Parathyroid adenoma (tissue), 2 donors: ENCODE measurements at regions not wholly inside any gene's neighbourhood (a gene's known extent, or its start where the extent isn't known, plus 50 kb on each side); places are given as distances from the start of the nearest gene placed in this dataset.

Source experiments
- H2AFZ ChIP-seq: fragments of 300-600 bp; sonication (generic); one replicate; pipeline ENCODE4 v1.7.0; 2017; ENCODE audit warnings: antibody characterized with exemption, mild to moderate bottlenecking
- H3K27ac ChIP-seq: fragments of 300-600 bp; sonication (generic); one replicate; pipeline ENCODE4 v1.7.0; 2017
- H3K27me3 ChIP-seq: fragments of 300-600 bp; sonication (generic); one replicate; pipeline ENCODE4 v1.7.0; 2017; ENCODE audit warnings: low read length; ENCODE audit not compliant: control insufficient read depth, insufficient read depth
- H3K36me3 ChIP-seq: fragments of 300-600 bp; sonication (generic); one replicate; pipeline ENCODE4 v1.7.0; 2017; ENCODE audit warnings: low read length; ENCODE audit not compliant: control insufficient read depth, insufficient read depth
- H3K4me1 ChIP-seq: fragments of 300-600 bp; sonication (generic); one replicate; pipeline ENCODE4 v1.7.0; 2017; ENCODE audit warnings: control low read depth
- H3K4me2 ChIP-seq: fragments of 300-600 bp; sonication (generic); one replicate; pipeline ENCODE4 v1.7.0; 2017; ENCODE audit warnings: low read length
- H3K4me3 ChIP-seq: fragments of 300-600 bp; sonication (generic); one replicate; pipeline ENCODE4 v1.7.0; 2017; ENCODE audit warnings: low read depth, low read length
- H3K79me2 ChIP-seq: fragments of 300-600 bp; sonication (generic); one replicate; pipeline ENCODE4 v1.7.0; 2017; ENCODE audit warnings: control low read depth
- H3K9ac ChIP-seq: fragments of 300-600 bp; sonication (generic); one replicate; pipeline ENCODE4 v1.7.0; 2017; ENCODE audit warnings: mild to moderate bottlenecking
- H3K9me3 ChIP-seq: fragments of 300-600 bp; sonication (generic); one replicate; pipeline ENCODE4 v1.7.0; 2017; ENCODE audit warnings: low read length; ENCODE audit not compliant: control insufficient read depth
- TF ChIP-seq, protein P1 (sequence below): fragments of 300-600 bp; sonication (generic); IDR thresholded peaks from one replicate; pipeline ENCODE4 v1.7.0; 2017; ENCODE audit warnings: antibody characterized with exemption, mild to moderate bottlenecking
- donor health status: primary hyperparathyroidism.

DNA sequence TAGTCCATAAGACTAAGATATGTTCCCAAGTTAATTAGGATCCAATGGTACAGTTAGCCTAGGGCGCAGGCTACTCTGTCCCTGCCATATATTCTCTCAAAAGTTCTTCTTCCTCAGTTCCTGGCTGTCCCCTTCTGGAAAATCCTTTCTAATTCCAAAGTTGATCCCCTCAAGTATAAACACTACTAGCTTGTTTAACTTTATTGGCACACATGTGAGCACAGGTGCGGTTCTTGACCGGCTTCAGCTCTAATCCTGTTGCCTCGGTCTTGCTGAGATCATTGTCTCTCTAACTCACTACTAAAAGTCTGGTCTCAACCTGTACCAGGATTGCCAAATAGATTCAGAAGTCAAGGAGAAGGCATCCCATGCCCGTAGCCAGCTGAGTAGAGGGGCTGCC, 89.0 kb downstream of the SEMA4F start:
- Histone ChIP-seq H3K4me1 (peaks cover 7% of the 10 kb centered on the region), H3K9ac (no peak overlapping the region), H3K4me3 (no peak overlapping the region), H3K27ac (no peak overlapping the region), H3K9me3 (no peaks in the 10 kb centered on the region), H2AFZ (no peak overlapping the region), H3K27me3 (no peaks in the 10 kb centered on the region), H3K79me2 (no peaks in the 10 kb centered on the region), H3K4me2 (no peak overlapping the region), H3K36me3 (no peaks in the 10 kb centered on the region)
- TF ChIP-seq, protein P1, sequence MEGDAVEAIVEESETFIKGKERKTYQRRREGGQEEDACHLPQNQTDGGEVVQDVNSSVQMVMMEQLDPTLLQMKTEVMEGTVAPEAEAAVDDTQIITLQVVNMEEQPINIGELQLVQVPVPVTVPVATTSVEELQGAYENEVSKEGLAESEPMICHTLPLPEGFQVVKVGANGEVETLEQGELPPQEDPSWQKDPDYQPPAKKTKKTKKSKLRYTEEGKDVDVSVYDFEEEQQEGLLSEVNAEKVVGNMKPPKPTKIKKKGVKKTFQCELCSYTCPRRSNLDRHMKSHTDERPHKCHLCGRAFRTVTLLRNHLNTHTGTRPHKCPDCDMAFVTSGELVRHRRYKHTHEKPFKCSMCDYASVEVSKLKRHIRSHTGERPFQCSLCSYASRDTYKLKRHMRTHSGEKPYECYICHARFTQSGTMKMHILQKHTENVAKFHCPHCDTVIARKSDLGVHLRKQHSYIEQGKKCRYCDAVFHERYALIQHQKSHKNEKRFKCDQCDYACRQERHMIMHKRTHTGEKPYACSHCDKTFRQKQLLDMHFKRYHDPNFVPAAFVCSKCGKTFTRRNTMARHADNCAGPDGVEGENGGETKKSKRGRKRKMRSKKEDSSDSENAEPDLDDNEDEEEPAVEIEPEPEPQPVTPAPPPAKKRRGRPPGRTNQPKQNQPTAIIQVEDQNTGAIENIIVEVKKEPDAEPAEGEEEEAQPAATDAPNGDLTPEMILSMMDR = no peak

DNA sequence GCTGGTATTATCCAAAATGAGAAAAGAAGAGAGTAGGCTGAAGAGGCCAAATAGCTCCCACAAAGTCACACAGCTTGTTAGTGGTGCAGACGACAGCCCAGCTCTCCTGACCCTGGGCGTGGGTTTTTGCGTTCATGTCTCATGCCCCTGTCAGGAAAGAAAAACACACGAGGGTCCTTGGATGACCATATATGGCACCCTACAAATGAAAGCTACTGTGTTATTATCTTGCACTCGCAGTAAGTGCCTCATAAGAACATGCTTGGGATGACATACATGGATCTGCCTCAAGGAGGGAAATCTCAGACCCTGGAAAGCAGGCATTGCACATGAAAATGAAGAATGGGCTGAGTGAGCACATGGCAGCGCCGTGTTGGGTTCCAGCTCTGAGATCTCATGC, 89.7 kb downstream of the SEMA4F start:
- no peak overlapping the region for H3K9ac ChIP-seq
- H3K9me3 ChIP-seq = no peaks in the 10 kb centered on the region
- peaks cover 7% of the 10 kb centered on the region for H3K4me1 ChIP-seq
- H3K27ac ChIP-seq = no peak overlapping the region
- no peak overlapping the region for H2AFZ ChIP-seq
- H3K36me3 ChIP-seq = no peaks in the 10 kb centered on the region
- TF ChIP-seq, protein P1 = no peak
- no peaks in the 10 kb centered on the region for H3K79me2 ChIP-seq
- no peak overlapping the region for H3K4me3 ChIP-seq
- H3K4me2 ChIP-seq = no peak overlapping the region
- H3K27me3 ChIP-seq = no peaks in the 10 kb centered on the region

DNA sequence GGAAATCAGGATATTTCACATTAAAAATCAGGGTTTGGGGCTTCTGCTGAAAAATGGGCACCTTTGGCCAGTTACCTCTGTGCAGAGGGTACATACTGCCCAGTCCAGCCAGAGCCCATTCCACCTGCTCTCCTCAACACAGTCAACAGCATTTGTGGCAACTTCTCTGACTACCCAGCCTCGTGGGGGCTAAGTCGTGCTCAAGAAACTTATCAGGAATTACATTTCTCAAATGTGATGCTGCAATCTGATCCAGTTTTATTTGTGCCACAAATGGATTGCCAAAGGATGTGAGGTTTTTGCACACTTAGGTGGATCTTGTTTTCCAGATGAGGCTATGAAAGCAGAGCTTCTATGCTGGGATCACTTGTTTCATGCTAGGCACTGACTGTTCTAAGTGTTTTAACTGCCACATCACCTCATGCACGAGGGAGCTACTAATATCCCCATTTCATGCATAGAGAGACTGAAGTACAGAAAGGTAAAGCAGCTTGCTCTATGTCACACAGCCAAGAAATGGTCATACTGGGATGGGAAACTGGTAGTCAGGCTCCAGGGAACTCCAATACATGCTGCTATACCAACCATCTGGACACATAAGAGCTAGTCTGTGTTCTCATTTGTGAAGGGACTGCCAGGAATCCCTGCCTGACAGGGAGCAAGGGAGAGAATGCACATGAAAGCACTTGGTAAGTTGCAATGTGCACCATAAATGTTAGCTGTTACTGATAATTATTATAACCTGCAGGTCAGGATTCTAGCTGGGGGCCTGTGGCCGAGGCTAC, 89.0 kb upstream of the HK2 start:
- H3K27ac ChIP-seq = no peak overlapping the region
- H3K4me3 ChIP-seq = no peak overlapping the region
- no peaks in the 10 kb centered on the region for H3K79me2 ChIP-seq
- peaks cover under 1% of the 10 kb centered on the region for H3K4me1 ChIP-seq
- no peaks in the 10 kb centered on the region for H3K27me3 ChIP-seq
- no peak overlapping the region for H2AFZ ChIP-seq
- H3K4me2 ChIP-seq = no peak overlapping the region
- H3K9me3 ChIP-seq = no peaks in the 10 kb centered on the region
- no peaks in the 10 kb centered on the region for H3K36me3 ChIP-seq
- TF ChIP-seq, protein P1 = no peak
- no peak overlapping the region for H3K9ac ChIP-seq

DNA sequence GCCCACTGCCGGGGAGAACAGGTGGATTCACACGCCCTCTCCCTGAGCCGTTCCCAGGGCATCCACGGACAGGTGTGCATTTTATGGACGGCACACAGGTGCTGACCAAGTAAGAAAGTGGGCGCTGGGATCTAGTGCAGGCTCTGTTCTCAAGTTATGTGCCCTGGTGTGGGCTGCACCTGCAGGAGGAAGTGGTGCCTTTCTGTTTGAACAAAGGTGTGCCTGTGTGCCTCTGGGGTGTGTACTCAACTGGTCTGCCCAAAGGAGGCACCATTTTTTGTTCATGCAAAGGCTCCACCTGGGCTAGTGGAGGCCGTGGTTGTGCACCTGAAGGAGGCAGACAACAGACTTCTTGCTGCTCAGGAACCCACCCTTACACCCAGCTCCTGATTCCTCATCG, 88.2 kb upstream of the HK2 start:
- TF ChIP-seq, protein P1 = no peak
- Histone ChIP-seq H3K4me3 (no peak overlapping the region), H3K4me2 (no peak overlapping the region), H2AFZ (no peak overlapping the region), H3K9ac (no peak overlapping the region), H3K79me2 (no peaks in the 10 kb centered on the region), H3K27ac (no peak overlapping the region), H3K9me3 (no peaks in the 10 kb centered on the region), H3K4me1 (no peaks in the 10 kb centered on the region), H3K27me3 (no peaks in the 10 kb centered on the region), H3K36me3 (no peaks in the 10 kb centered on the region)

DNA sequence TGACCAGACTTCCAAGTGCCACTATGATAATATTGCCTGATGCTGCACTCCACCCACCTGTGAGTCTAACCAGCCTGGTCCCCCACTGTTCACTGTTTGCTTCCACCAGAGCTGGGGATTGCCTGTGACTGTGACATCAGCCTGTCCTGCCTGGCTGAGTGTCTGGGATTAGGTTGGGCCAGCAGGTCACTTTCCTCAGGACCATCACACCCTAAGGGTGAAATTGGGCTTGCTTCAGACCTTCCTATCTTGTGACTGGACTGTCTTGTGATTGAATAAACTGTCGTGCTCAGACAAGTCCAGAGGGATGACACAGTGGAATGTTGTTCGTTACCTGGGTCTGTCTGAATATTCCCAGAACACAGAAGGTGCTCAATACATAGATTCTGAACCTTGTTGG, 87.4 kb upstream of the HK2 start:
- TF ChIP-seq, protein P1 = no peak
- H3K4me2 ChIP-seq = no peak overlapping the region
- H3K27me3 ChIP-seq = no peaks in the 10 kb centered on the region
- no peaks in the 10 kb centered on the region for H3K79me2 ChIP-seq
- no peaks in the 10 kb centered on the region for H3K36me3 ChIP-seq
- no peaks in the 10 kb centered on the region for H3K4me1 ChIP-seq
- H3K9me3 ChIP-seq = no peaks in the 10 kb centered on the region
- no peak overlapping the region for H3K9ac ChIP-seq
- no peak overlapping the region for H3K27ac ChIP-seq
- H3K4me3 ChIP-seq = no peak overlapping the region
- H2AFZ ChIP-seq = no peak overlapping the region
